ENCODE measurements at regions not wholly inside any gene's neighbourhood (a gene's known extent, or its start where the extent isn't known, plus 50 kb on each side); places are given as distances from the start of the nearest gene placed in this dataset.

- intact Hi-C loops (cut with micrococcal nuclease; ENCODE audit: unreplicated experiment) = no loop called here
These were observed 665.3 kb downstream of the TRHDE start for GRCh38 chr12:72937486-72937885.

GRCh38 chr12:72957454-72957853 is 685.3 kb downstream of the TRHDE start:
- intact Hi-C loops (cut with micrococcal nuclease; ENCODE audit: unreplicated experiment) = no loop called here
- Histone ChIP-seq H3K9me3 (ENCODE audit: control insufficient read depth, insufficient read depth, low read depth, low read length) (no peaks in the 10 kb centered on the region), H3K27me3 (ENCODE audit: control insufficient read depth, insufficient read depth, low read length) (no peaks in the 10 kb centered on the region), H3K27ac (ENCODE audit: low read length) (no peak overlapping the region), H3K4me3 (ENCODE audit: low read depth in 2 of 2, low read length in 2 of 2) (no peak overlapping the region), H3K4me1 (ENCODE audit: control insufficient read depth, insufficient read depth, low read length) (no peaks in the 10 kb centered on the region), H3K36me3 (ENCODE audit: control insufficient read depth, insufficient read depth, low read length) (no peaks in the 10 kb centered on the region)
- BruUV-seq (replicated peaks) = no TSS peak
- no peak for TF ChIP-seq CTCF (IDR thresholded peaks at IDR 0.05)
- no peak for TF ChIP-seq SIN3A (IDR thresholded peaks at IDR 0.05; ENCODE audit: borderline replicate concordance, insufficient read depth, low read depth, low read length)
- no peak for TF ChIP-seq TCF7L2 (IDR thresholded peaks at IDR 0.05; ENCODE audit: low read depth, low read length)
- no peak for TF ChIP-seq REST (IDR thresholded peaks at IDR 0.05; ENCODE audit: insufficient read depth in 1 of 2, low read depth in 2 of 2, low read length in 1 of 2)
- TF ChIP-seq POLR2AphosphoS5 (IDR thresholded peaks at IDR 0.05; ENCODE audit: low read depth, low read length) = no peak
- in situ Hi-C loops (cut with HindIII; ENCODE audit: low pct_unique_long_range_greater_than_20kb, low sequenced_read_pairs) = no loop called here
- CTCF ChIA-PET = no interaction called here
- no peak for ATAC-seq
- no peak for DNase-seq (ENCODE audit: low read depth, low spot score)
- POLR2A ChIA-PET = no interaction called here

More at GRCh38 chr12:72937486-72937885, 665.3 kb downstream of the TRHDE start:
- TF ChIP-seq TCF7L2 (IDR thresholded peaks at IDR 0.05; ENCODE audit: low read depth, low read length) (no peak), POLR2AphosphoS5 (IDR thresholded peaks at IDR 0.05; ENCODE audit: low read depth, low read length) (no peak), CTCF (IDR thresholded peaks at IDR 0.05) (no peak), SIN3A (IDR thresholded peaks at IDR 0.05; ENCODE audit: borderline replicate concordance, insufficient read depth, low read depth, low read length) (no peak), REST (IDR thresholded peaks at IDR 0.05; ENCODE audit: insufficient read depth in 1 of 2, low read depth in 2 of 2, low read length in 1 of 2) (no peak)
- Histone ChIP-seq H3K4me3 (ENCODE audit: low read depth in 2 of 2, low read length in 2 of 2) (no peak overlapping the region), H3K9me3 (ENCODE audit: control insufficient read depth, insufficient read depth, low read depth, low read length) (no peaks in the 10 kb centered on the region), H3K27me3 (ENCODE audit: control insufficient read depth, insufficient read depth, low read length) (no peaks in the 10 kb centered on the region), H3K4me1 (ENCODE audit: control insufficient read depth, insufficient read depth, low read length) (no peaks in the 10 kb centered on the region), H3K36me3 (ENCODE audit: control insufficient read depth, insufficient read depth, low read length) (no peaks in the 10 kb centered on the region), H3K27ac (ENCODE audit: low read length) (no peak overlapping the region)
- in situ Hi-C loops (cut with HindIII; ENCODE audit: low pct_unique_long_range_greater_than_20kb, low sequenced_read_pairs) = no loop called here
- DNase-seq (ENCODE audit: low read depth, low spot score) (no peak), ATAC-seq (no peak)
- ChIA-PET POLR2A (no interaction called here), CTCF (no interaction called here)
- BruUV-seq (replicated peaks) = no TSS peak

Measured in Panc1 (cell line).